T follicular helper cell (primary cell): ENCODE measurements at regions not wholly inside any gene's neighbourhood (a gene's known extent, or its start where the extent isn't known, plus 50 kb on each side); places are given as distances from the start of the nearest gene placed in this dataset.

Source experiments
- DNase-seq: peaks from one replicate; pipeline ENCODE4 v3.0.0-alpha.2; 2020; ENCODE audit warnings: low read depth

- no peak for DNase-seq
Observed at GRCh38 chr4:58688568-58688967, 1578.4 kb upstream of the IGFBP7 start.

DNA sequence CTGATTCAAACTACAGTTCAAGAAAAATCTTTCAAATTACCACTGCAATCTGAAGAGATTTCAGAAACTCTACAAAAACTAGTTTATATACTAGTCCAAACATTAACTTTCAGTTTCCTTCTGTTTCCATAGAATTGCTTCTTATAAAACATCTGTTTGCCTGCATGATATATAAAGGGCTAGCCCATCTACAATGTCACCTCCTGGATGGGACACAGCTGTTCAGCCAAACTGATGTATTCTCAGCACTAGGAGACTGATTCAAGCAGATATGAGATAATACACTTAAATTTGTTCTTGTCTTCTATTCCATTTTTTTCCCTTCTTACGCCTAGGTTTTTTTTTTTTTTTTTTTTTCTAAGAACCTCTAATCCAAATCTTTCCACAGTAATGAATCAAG lies 1569.7 kb upstream of the IGFBP7 start:
- no peak for DNase-seq

- DNase-seq: no peak
Observed at GRCh38 chr4:58679051-58679450, 1568.9 kb upstream of the IGFBP7 start.

- DNase-seq: no peak
Observed at GRCh38 chr4:58669783-58670182, 1559.6 kb upstream of the IGFBP7 start.

GRCh38 chr4:58665649-58666048 lies 1555.5 kb upstream of the IGFBP7 start:
- DNase-seq: no peak

DNA sequence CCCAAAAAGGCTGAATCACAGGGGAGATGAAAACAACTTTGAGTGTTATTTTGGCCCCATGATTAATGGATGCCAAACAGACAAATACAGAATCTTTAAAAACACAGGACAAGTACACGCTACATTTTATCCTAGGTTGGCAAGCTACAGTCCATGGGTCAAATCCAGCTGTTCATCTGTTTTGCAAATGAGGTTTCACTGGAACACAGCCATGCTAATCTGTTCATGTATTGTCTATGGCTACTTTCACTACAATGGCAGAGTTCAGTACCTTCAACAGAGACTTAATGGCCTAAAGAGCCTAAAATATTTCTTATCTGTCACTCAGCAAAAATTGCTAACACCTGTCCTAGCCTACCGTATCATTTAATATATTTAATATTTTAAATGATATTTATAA lies 1548.5 kb upstream of the IGFBP7 start:
- no peak for DNase-seq

DNA sequence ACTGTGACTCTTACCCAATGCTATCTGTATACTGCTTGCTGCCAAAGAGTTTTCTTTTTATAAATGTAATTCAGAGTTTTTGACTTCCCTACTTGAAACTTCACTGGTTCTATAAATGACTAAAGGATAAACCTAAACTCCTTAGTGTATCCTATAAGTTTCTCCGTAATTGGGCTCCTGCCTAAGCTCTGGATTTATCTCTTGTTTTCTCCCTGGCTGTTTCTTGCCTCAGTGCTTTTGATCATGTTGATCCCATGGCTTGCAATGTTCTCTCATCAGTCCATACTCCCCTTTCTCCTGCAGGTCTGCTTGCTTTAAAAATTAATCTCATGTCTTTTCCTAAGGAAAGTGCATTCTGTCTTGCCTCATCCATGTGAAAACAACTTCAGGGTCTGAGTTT lies 1543.1 kb upstream of the IGFBP7 start:
- no peak for DNase-seq

- DNase-seq: no peak
Observed at GRCh38 chr4:58649226-58649625, 1539.0 kb upstream of the IGFBP7 start.

GRCh38 chr4:58646126-58646525 lies 1535.9 kb upstream of the IGFBP7 start:
- no peak for DNase-seq

- no peak for DNase-seq
Observed at GRCh38 chr4:58644549-58644948, 1534.4 kb upstream of the IGFBP7 start.

GRCh38 chr4:58636381-58636780 lies 1526.2 kb upstream of the IGFBP7 start:
- no peak for DNase-seq

- no peak for DNase-seq
Observed at GRCh38 chr4:58617226-58617625, 1507.0 kb upstream of the IGFBP7 start.

DNA sequence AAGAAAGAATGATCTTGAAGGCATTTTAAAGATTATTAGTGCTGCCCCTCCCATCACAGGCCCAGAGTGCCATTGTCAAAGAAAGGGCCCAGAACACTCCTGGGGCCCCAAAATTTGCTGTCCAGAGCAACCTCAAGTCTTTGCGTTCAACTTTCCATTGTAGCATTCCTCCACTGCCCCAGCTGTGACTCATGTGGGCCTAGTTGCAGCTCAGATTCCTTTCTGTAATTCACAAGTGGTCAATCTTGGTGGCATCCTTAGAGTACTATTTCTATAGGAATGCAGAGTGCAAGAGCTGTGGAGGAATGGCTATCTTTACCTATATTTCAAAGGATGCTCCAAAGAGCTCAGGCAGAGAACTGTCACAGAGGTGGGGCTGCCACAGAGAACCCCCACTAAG lies 1500.8 kb upstream of the IGFBP7 start:
- no peak for DNase-seq

DNA sequence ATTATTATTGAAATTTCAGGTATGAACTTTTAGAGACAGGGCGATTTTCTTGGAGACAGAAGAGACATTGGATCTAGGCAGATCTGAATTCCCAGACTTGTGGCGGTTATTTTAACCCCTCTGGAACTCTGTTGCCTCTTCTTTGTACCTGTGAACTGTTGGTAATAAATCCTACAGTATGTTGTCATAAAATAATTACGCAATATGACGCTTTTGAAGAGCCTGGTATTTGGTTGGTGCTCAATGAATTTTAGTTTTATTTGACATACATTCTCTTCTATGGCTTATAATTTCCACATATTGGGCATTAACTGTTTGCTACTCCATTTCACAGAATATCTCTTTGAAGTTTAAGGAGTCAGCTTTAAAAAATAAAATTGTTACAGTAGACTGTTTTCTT lies 1496.1 kb upstream of the IGFBP7 start:
- DNase-seq: no peak

- no peak for DNase-seq
Observed at GRCh38 chr4:58603951-58604350, 1493.8 kb upstream of the IGFBP7 start.

GRCh38 chr4:58602731-58603359 lies 1492.7 kb upstream of the IGFBP7 start:
- no peak for DNase-seq

GRCh38 chr4:58602022-58602421 lies 1491.8 kb upstream of the IGFBP7 start:
- no peak for DNase-seq

DNA sequence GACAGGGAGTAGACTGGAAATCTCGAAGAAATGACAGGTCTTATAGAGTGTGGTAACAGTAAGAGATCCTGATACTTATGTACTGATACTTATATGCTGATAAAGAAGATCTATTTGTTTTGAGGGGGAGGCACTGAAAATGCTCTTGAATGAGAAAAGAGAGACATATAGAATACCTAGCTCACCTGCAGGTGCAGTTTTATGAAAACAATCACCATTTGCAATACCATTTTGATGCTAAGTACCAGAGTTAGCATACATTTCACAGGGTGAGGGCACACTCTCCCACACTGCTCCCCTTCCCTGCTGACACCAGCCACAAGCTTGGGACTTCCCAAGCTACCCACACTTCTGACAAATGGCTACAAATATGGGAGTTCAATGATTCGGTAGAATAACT lies 1490.1 kb upstream of the IGFBP7 start:
- DNase-seq: no peak

GRCh38 chr4:58590722-58591121 lies 1480.5 kb upstream of the IGFBP7 start:
- DNase-seq: no peak

DNA sequence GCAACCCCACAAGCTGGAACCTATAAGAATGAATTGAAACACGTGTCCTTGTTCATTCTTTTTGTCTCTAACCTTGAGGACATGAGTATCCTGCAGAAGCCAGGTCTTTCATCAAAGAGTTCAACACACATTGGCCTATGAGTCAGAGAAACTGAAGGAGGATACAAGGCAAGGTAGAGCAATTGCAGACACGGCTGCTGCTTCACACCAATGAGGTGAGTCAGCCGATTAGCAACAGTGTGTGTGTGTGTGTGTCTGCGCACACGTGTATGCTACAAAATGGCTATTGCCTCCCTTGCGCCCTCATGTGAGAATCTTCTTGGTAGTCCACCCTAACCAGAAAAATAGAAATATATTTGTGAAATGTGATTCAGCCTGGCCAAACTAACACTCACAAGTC lies 1477.7 kb upstream of the IGFBP7 start:
- DNase-seq: no peak

DNA sequence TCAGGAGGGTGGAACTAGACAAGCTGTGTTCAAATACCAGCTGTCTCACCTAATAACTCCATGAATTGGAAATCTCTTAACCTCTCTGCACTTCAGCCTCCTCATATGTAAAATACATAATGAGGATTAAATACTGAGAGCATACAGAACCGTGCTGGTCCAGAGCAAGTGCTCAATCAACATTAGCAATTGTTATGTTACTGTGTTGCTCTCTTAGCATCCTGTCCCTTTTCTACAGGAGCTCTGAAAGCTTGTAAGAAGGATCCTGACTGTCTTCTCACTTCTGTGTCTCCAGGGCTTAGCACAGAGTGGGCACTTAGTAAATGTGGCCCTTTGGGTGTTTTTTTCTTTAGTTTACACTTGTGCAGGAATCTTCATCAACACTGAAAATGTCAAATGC lies 1456.1 kb upstream of the IGFBP7 start:
- DNase-seq: no peak

DNA sequence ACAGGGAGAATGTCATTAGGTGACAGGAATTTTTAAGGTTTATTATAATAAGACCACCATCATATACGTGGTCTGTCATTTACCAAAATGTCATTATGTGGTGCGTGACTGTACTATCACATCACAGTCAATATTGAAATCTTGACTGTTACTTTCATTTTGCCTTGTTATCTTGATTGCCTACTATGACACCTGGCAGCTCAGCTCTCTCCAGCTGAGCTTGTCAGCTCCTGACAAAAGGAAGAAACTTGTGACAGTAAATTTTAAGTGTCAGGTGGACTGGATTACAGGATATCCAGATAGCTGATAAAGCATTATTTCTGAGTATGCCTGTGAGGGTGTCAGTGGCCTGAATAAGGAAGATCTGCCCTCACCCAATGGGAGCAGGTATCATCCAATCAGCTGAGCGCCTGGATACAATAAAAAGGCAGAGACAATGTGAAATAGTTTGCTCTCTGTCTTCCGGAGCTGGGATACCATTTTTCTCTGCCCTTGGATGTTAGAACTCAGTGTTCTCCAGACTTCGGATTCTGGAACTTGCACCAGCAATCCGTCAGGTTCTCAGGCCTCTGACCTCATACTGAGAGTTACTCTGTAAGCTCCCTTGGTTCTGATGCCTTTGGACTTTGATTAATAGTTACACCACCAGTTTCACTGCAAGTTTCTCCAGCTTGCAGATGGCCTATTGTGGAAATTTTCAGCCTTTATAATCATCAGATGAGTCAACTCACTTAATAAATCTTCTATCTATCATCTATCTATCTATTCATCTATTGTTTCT lies 1454.7 kb upstream of the IGFBP7 start:
- no peak for DNase-seq

- no peak for DNase-seq
Observed at GRCh38 chr4:58561170-58561569, 1451.0 kb upstream of the IGFBP7 start.

GRCh38 chr4:58560736-58561135 lies 1450.6 kb upstream of the IGFBP7 start:
- no peak for DNase-seq
